NCI-H187 treated with DMSO at 0.1 percent for 48 hours (cell line): ENCODE measurements at regions not wholly inside any gene's neighbourhood (a gene's known extent, or its start where the extent isn't known, plus 50 kb on each side); places are given as distances from the start of the nearest gene placed in this dataset.
"Not testable (repeated sequence)": the region's sequence is repeated elsewhere in the genome, so short reads cannot be mapped to it uniquely, and the experiment has no call there.

Source experiments
- DNase-seq: peaks from one replicate; lab custom pipeline; 2025; lab: John Stamatoyannopoulos, UW

GRCh38 chr12:77216136-77216535 is 150.8 kb upstream of the E2F7 start:
- DNase-seq, result not testable (repeated sequence)

GRCh38 chr12:77214136-77214535 is 148.8 kb upstream of the E2F7 start:
- DNase-seq, result no peak

GRCh38 chr12:77213319-77213718 is 147.9 kb upstream of the E2F7 start:
- DNase-seq, result no peak

GRCh38 chr12:77210724-77211123 is 145.4 kb upstream of the E2F7 start:
- DNase-seq, result no peak

GRCh38 chr12:77204083-77204482 is 138.7 kb upstream of the E2F7 start:
- DNase-seq, result no peak

GRCh38 chr12:77202457-77203060 is 137.2 kb upstream of the E2F7 start:
- no peak for DNase-seq

GRCh38 chr12:77189901-77190416 is 124.6 kb upstream of the E2F7 start:
- DNase-seq, result no peak

GRCh38 chr12:77189458-77189857 is 124.1 kb upstream of the E2F7 start:
- DNase-seq, result no peak

- DNase-seq, result no peak
Measured at GRCh38 chr12:77179515-77179914, 114.1 kb upstream of the E2F7 start.

- no peak for DNase-seq
Measured at GRCh38 chr12:77167801-77168200, 102.4 kb upstream of the E2F7 start.

GRCh38 chr12:77166696-77167095 is 101.3 kb upstream of the E2F7 start:
- no peak for DNase-seq

- no peak for DNase-seq
Measured at GRCh38 chr12:77163074-77164038, 98.0 kb upstream of the E2F7 start.

GRCh38 chr12:77161944-77162343 is 96.6 kb upstream of the E2F7 start:
- no peak for DNase-seq

- no peak for DNase-seq
Measured at GRCh38 chr12:77160931-77161330, 95.6 kb upstream of the E2F7 start.

- DNase-seq, result no peak
Measured at GRCh38 chr12:77153706-77154105, 88.3 kb upstream of the E2F7 start.

- no peak for DNase-seq
Measured at GRCh38 chr12:77152623-77153193, 87.3 kb upstream of the E2F7 start.

- no peak for DNase-seq
Measured at GRCh38 chr12:77151030-77151429, 85.7 kb upstream of the E2F7 start.

- DNase-seq, result no peak
Measured at GRCh38 chr12:77133566-77133965, 68.2 kb upstream of the E2F7 start.

- DNase-seq, result no peak
Measured at GRCh38 chr12:77131977-77132490, 66.7 kb upstream of the E2F7 start.

- no peak for DNase-seq
Measured at GRCh38 chr12:77130193-77130592, 64.8 kb upstream of the E2F7 start.

GRCh38 chr12:77124767-77125166 is 59.4 kb upstream of the E2F7 start:
- no peak for DNase-seq

- no peak for DNase-seq
Measured at GRCh38 chr12:77122661-77123060, 57.3 kb upstream of the E2F7 start.

GRCh38 chr12:77122236-77122635 is 56.9 kb upstream of the E2F7 start:
- DNase-seq, result no peak
